GM12865 (cell line): ENCODE measurements at regions not wholly inside any gene's neighbourhood (a gene's known extent, or its start where the extent isn't known, plus 50 kb on each side); places are given as distances from the start of the nearest gene placed in this dataset.
A peak's percentile ranks its signal among the peaks of the same experiment; 100 is the strongest.

Experiments used
- DNase-seq: peaks from one replicate; pipeline ENCODE4 v3.0.0; 2010; ENCODE audit warnings: low read depth
- H3K4me3 ChIP-seq: 2 replicates; pipeline ENCODE4 v1.5.1; 2011; ENCODE audit warnings: mild to moderate bottlenecking, low read depth, low read length, control low read depth
- CTCF ChIP-seq: IDR thresholded peaks from 2 replicates; pipeline ENCODE4 v1.5.1; 2011; ENCODE audit warnings: low read length, control low read depth, low read depth, inconsistent platforms; ENCODE audit not compliant: insufficient read depth; ENCODE audit errors: missing control alignments

- no peak for TF ChIP-seq CTCF
- H3K4me3 ChIP-seq: no peak overlapping the region
- no peak for DNase-seq
Measured at GRCh38 chr17:71935341-71935740, 185.5 kb upstream of the SOX9 start.

- DNase-seq: no peak
- no peak overlapping the region for H3K4me3 ChIP-seq
- no peak for TF ChIP-seq CTCF
Measured at GRCh38 chr17:71936977-71937376, 183.8 kb upstream of the SOX9 start.

- no peak overlapping the region for H3K4me3 ChIP-seq
- peak; percentile 47 for DNase-seq
- TF ChIP-seq CTCF: no peak
Measured at GRCh38 chr17:71937914-71938313, 182.9 kb upstream of the SOX9 start.

GRCh38 chr17:71938340-71939010 is 182.3 kb upstream of the SOX9 start:
- TF ChIP-seq CTCF: no peak
- no peak overlapping the region for H3K4me3 ChIP-seq
- no peak for DNase-seq

- no peak overlapping the region for H3K4me3 ChIP-seq
- no peak for DNase-seq
- TF ChIP-seq CTCF: no peak
Measured at GRCh38 chr17:71941920-71942319, 178.9 kb upstream of the SOX9 start.

GRCh38 chr17:71942626-71943025 is 178.2 kb upstream of the SOX9 start:
- no peak for TF ChIP-seq CTCF
- DNase-seq: no peak

More at GRCh38 chr17:71942626-71943025, 178.2 kb upstream of the SOX9 start:
- H3K4me3 ChIP-seq: no peak overlapping the region
